ENCODE measurements at regions not wholly inside any gene's neighbourhood (a gene's known extent, or its start where the extent isn't known, plus 50 kb on each side); places are given as distances from the start of the nearest gene placed in this dataset.
"Not testable (repeated sequence)": the region's sequence is repeated elsewhere in the genome, so short reads cannot be mapped to it uniquely, and the experiment has no call there.

DNA sequence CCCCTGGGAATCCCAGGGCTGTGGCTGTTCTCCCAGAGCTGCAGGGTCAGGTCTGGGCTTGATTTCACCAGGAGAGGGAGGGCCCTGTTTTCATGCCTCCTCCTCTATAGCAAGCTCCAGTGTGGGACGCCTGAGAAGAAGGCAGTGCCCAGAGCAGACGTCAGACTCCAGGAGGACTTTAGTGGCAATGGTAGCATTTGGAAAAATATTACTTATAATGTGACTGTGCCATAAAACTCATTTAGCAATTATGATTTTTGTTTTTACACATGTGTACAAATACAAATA, 830.2 kb downstream of the TMEM121 start:
- DNase-seq (ENCODE audit: low read depth in 1 of 2, low spot score in 1 of 2) = not testable (repeated sequence)

GRCh38 chr14:106359157-106359887, 832.9 kb downstream of the TMEM121 start:
- not testable (repeated sequence) for DNase-seq (ENCODE audit: low read depth in 1 of 2, low spot score in 1 of 2)

- DNase-seq (ENCODE audit: low read depth in 1 of 2, low spot score in 1 of 2) = not testable (repeated sequence)
These were observed 839.0 kb downstream of the TMEM121 start for GRCh38 chr14:106365371-106365770.

DNA sequence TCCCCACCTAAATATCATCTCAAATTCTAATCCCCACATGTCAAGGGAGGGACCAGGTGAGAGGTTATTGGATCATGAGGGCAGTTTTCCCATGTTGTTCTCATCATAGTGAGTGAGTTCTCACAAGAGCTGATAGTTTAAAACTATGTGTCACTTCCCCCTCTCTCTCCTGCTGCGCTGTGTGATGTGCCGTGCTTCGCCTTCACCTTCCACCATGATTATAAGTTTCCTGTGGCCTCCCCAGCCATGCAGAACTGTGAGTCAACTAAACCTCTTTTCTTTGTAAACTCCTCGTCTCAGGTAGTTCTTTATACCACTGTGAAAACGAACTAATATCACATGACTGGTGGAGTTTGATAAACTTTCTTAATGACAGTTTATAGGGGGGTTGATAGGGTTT, 839.5 kb downstream of the TMEM121 start:
- not testable (repeated sequence) for DNase-seq (ENCODE audit: low read depth in 1 of 2, low spot score in 1 of 2)

- not testable (repeated sequence) for DNase-seq (ENCODE audit: low read depth in 1 of 2, low spot score in 1 of 2)
These were observed 840.6 kb downstream of the TMEM121 start for GRCh38 chr14:106366971-106367370.

DNA sequence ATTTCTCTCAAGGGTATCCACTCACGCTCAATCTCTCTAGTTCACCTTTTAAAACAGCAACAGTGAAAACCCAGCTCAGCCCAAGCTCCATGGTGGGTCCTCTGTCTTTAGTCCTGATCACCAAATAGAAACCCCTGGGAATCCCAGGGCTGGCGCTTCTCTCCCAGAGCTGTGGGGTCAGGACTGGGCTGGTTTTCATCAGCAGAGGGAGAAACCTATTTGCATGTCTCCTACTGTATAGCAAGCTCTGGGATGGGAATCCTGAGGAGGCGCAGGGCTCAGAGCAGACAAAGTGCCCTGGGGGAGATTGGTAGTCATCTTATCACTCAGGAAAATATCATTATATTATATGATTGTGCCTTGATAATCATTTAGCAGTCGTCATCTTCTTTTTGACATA, 843.1 kb downstream of the TMEM121 start:
- DNase-seq (ENCODE audit: low read depth in 1 of 2, low spot score in 1 of 2) = not testable (repeated sequence)

DNA sequence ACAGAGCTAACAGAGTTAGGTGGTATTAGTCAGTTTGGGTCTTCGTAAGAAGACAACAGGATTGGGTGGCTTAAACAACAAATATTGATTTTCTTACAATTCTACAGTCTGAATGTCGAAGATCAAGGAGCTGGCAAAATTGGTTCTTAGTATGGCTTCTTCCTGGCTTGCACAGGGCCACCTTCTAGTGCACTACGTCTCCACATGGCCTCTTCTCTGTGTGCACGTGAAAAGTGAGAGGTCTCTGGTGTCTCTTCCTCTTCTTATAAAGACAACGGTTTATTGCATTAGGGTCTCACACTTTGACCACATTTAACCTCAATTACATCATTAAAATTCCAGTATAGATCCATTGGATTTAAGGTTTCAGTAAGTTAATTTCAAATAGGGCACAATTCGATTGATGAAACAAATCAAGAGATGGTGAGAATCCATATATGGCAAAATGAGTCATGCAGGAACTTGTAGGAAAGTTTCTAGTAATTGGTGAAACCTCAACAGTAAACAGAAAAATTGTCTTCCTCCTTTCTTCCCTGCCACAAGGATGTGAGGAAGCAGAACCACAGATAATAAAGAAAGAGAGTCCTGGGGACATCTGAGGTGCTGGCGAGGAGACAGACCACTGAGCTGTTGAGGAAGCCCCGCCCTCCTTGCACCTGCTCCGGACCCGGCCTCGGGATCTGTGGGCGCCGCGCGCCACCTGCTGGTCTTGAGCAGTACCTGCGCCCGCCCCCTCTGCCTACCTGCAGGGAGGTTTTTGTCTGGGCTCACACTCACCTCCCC, 846.7 kb downstream of the TMEM121 start:
- peak; percentile 58 to 61 for DNase-seq (ENCODE audit: low read depth in 1 of 2, low spot score in 1 of 2)

GRCh38 chr14:106373653-106374110, 847.3 kb downstream of the TMEM121 start:
- DNase-seq (ENCODE audit: low read depth in 1 of 2, low spot score in 1 of 2) = not testable (repeated sequence)

DNA sequence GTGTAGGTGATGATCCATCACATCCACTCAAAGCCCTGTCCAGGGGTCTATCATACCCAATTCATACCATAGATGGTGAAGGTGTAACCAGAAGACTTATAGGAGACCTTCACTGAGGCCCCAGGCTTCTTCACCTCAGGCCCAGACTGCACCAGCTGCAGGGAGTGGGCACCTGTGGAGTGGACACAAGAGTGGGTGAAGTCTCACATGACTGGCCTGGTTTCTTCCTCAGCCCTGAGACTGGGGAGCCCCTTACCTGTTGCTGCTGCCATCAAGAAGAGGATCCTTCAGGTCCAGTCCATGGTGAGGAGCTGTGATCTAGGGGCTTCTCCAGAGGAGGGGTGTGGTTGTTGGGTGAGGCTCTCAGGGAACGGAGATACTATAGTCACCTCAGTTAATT, 851.0 kb downstream of the TMEM121 start:
- no peak for DNase-seq (ENCODE audit: low read depth in 1 of 2, low spot score in 1 of 2)

- no peak for DNase-seq (ENCODE audit: low read depth in 1 of 2, low spot score in 1 of 2)
These were observed 851.8 kb downstream of the TMEM121 start for GRCh38 chr14:106378191-106378590.

DNA sequence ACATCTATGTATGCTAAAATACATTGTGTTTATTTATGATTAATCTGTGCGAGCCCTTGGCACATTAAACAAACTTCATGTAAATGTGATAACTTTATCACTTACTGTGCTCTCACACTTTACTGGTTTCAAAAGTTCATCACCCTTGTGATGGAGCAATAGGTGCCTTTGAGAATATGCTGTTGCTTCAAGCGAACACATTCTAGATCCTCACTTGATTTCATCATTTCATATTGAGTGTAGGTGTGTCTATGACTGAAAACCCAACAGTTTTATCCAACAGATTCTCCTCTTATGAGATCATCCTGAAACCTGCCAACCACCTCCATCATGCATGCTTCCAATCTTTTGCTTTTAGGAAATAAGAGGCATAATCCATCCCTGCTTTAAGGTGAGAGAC, 854.4 kb downstream of the TMEM121 start:
- no peak for DNase-seq (ENCODE audit: low read depth in 1 of 2, low spot score in 1 of 2)

DNA sequence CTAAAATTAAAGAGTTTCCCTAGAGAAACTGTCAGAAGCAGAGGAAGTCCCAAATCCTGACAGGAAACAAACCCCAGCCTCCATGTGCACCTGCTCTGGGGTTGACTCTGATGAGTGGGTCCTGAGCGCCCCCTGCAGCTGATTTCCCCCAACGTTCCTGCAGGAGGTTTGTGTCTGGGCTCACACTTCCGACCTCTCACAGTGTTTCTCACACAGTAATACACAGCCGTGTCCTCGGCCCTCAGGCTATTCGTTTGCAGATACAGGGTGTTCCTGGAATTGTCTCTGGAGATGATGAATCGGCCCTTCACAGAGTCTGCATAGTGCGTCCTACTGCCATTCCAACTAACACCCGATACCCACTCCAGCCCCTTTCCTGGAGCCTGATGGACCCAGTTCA, 862.8 kb downstream of the TMEM121 start:
- not testable (repeated sequence) for DNase-seq (ENCODE audit: low read depth in 1 of 2, low spot score in 1 of 2)

GRCh38 chr14:106390401-106390800, 864.0 kb downstream of the TMEM121 start:
- no peak for DNase-seq (ENCODE audit: low read depth in 1 of 2, low spot score in 1 of 2)

DNA sequence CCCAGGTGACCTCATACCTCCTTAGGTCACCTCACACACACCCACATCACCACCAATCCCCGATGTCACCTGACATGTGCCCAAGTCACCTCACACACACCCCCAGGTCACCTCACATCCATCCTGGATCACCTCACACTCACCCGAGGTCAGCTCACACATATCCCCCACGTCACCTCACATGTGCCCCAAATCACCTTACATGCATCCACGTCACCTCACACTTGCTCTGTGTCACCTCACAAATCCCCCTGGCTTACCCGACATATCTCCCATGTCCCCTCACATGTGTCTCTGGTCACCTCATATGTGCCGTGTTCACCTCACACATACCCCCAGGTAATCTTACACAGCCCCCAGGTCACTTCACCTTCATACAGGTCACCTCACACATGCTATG, 864.6 kb downstream of the TMEM121 start:
- no peak for DNase-seq (ENCODE audit: low read depth in 1 of 2, low spot score in 1 of 2)

DNA sequence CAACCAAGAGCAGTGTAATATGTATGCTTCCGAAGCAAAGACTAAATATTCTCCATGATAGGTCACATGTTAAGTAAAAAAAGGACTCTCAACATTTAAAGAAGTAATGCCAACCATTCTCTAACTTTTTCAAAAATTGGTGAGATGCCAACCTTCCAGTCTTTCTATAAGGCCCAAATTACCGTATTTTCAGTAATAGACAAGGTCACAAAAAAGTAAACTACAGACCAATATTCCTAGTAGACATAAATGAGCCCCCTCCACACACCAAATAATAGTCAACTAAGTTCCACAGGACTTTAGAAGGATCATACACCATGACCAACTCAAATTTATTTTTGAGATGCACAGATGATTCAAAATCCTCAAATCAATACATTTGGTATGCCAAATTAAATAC, 867.4 kb downstream of the TMEM121 start:
- DNase-seq (ENCODE audit: low read depth in 1 of 2, low spot score in 1 of 2) = no peak

DNA sequence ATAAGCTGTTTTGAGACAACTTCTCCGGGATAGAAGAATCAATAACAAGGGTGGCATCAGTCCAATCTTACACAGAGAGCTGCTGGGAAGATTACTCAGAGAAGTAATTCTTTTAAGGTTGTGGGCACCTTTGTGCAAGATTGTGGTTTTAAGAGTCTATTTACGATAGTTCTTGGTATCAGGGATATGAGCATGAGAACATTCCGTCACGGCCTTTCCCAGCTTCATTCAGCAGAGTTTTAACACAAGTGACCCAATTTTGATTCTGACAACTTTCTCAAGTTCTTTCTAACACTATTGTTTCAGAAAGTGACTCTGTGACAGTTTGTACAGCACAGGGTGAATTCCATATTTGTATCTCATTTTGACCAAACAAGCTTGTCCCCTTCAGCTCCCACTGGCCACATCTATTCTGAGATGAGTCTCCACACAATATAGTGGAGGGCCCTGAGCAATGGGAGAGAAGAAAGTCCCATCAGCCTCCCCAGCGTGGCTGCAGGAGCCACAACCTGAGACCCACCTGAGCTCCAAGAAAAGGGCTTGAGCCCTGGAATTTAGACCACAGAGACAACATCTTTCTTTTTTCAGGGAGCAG, 869.2 kb downstream of the TMEM121 start:
- DNase-seq (ENCODE audit: low read depth in 1 of 2, low spot score in 1 of 2) = no peak

GRCh38 chr14:106396999-106397398, 870.6 kb downstream of the TMEM121 start:
- DNase-seq (ENCODE audit: low read depth in 1 of 2, low spot score in 1 of 2) = no peak

DNA sequence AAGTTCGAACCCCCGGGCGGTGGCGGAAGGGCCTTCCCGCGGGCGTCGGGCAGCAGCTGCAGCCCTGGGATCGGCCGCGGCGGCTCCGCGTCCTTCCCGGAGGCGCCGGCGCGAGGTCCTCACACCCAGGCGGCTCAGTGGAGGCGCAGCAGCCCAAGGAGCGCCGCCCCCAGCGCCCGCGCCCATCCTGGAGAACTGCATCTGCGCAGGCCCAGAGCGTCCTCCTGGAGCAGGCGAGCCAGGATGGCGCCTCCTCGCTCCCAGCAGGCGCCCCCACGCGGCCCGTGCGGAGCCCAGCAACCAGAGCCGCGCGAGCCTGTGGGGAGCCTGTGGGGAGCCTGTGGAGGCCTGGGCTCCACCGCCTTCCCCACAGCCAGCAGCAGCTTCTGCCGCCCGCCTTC, 872.5 kb downstream of the TMEM121 start:
- DNase-seq (ENCODE audit: low read depth in 1 of 2, low spot score in 1 of 2) = not testable (repeated sequence)

- DNase-seq (ENCODE audit: low read depth in 1 of 2, low spot score in 1 of 2) = not testable (repeated sequence)
These were observed 874.9 kb downstream of the TMEM121 start for GRCh38 chr14:106401316-106401715.

GRCh38 chr14:106410229-106410628, 883.8 kb downstream of the TMEM121 start:
- peak in 1 of 2 donors; percentile 11 for DNase-seq (ENCODE audit: low read depth in 1 of 2, low spot score in 1 of 2)

GRCh38 chr14:106414464-106414863, 888.1 kb downstream of the TMEM121 start:
- DNase-seq (ENCODE audit: low read depth in 1 of 2, low spot score in 1 of 2) = no peak
